ENCODE measurements at regions not wholly inside any gene's neighbourhood (a gene's known extent, or its start where the extent isn't known, plus 50 kb on each side); places are given as distances from the start of the nearest gene placed in this dataset.

DNA sequence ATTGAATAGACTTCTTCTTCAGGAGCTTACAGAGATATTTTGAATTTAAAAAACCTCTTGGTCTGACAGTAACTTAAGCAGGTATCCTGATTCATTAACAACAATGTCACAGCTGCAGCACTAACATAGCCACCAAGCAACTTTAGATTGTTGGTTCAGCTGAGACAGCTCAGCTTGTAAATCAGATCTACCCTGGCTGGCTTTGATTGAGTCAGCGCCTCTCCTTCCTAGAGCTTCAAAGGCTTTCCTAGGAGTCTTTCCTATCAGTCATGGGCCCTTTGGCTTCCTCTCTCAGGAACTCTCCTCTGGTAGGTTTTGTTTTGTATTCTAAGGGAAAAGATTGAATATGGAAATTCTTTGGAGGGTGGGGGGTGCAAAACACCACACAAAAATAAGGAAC is 70.7 kb upstream of the STEAP4 start:
- Histone ChIP-seq H3K36me3 (no peaks in the 10 kb centered on the region), H3K9me3 (ENCODE audit: low read depth) (no peaks in the 10 kb centered on the region), H3K4me1 (ENCODE audit: low read depth) (no peaks in the 10 kb centered on the region), H3K27me3 (no peaks in the 10 kb centered on the region), H3K27ac (no peak overlapping the region), H3K4me3 (no peak overlapping the region)
- TF ChIP-seq, protein P1, sequence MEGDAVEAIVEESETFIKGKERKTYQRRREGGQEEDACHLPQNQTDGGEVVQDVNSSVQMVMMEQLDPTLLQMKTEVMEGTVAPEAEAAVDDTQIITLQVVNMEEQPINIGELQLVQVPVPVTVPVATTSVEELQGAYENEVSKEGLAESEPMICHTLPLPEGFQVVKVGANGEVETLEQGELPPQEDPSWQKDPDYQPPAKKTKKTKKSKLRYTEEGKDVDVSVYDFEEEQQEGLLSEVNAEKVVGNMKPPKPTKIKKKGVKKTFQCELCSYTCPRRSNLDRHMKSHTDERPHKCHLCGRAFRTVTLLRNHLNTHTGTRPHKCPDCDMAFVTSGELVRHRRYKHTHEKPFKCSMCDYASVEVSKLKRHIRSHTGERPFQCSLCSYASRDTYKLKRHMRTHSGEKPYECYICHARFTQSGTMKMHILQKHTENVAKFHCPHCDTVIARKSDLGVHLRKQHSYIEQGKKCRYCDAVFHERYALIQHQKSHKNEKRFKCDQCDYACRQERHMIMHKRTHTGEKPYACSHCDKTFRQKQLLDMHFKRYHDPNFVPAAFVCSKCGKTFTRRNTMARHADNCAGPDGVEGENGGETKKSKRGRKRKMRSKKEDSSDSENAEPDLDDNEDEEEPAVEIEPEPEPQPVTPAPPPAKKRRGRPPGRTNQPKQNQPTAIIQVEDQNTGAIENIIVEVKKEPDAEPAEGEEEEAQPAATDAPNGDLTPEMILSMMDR (IDR thresholded peaks at IDR 0.05; ENCODE audit: low read depth, low read length), result no peak
- peak in 1 of 2 donors; percentile 28 for DNase-seq (ENCODE audit: low read depth in 1 of 2, low spot score in 1 of 2)

GRCh38 chr7:88368686-88369085 is 62.0 kb upstream of the STEAP4 start:
- TF ChIP-seq, protein P1 (IDR thresholded peaks at IDR 0.05; ENCODE audit: low read depth, low read length), result no peak
- Histone ChIP-seq H3K9me3 (ENCODE audit: low read depth) (no peaks in the 10 kb centered on the region), H3K4me1 (ENCODE audit: low read depth) (peaks cover 3% of the 10 kb centered on the region), H3K27me3 (no peaks in the 10 kb centered on the region), H3K27ac (no peak overlapping the region), H3K4me3 (no peak overlapping the region), H3K36me3 (no peaks in the 10 kb centered on the region)
- DNase-seq (ENCODE audit: low read depth in 1 of 2, low spot score in 1 of 2), result no peak

DNA sequence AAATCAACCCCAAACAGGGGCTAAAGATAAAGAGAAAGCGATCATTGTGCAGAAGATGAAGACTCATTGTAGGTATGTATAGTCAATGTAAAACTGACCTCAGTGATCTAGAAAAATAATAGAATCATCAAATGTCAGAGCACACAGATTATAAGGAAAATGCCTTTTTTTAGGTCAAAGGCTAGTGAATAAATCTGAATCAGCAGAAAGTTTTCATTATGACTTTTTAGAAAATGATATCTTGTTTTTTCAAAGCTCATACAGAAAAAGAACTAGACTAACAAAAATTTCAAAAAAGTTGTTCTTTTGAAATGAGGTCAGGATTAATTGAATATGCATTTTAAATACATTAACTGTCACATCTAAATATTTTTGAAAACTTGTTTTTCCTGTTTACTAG is 60.2 kb upstream of the STEAP4 start:
- Histone ChIP-seq H3K36me3 (no peaks in the 10 kb centered on the region), H3K9me3 (ENCODE audit: low read depth) (no peaks in the 10 kb centered on the region), H3K27me3 (no peaks in the 10 kb centered on the region), H3K27ac (no peak overlapping the region), H3K4me1 (ENCODE audit: low read depth) (peaks cover 3% of the 10 kb centered on the region), H3K4me3 (no peak overlapping the region)
- TF ChIP-seq, protein P1 (IDR thresholded peaks at IDR 0.05; ENCODE audit: low read depth, low read length), result no peak
- no peak for DNase-seq (ENCODE audit: low read depth in 1 of 2, low spot score in 1 of 2)

GRCh38 chr7:88363869-88364268 is 57.2 kb upstream of the STEAP4 start:
- no peak for DNase-seq (ENCODE audit: low read depth in 1 of 2, low spot score in 1 of 2)
- Histone ChIP-seq H3K9me3 (ENCODE audit: low read depth) (no peaks in the 10 kb centered on the region), H3K36me3 (no peaks in the 10 kb centered on the region), H3K4me3 (no peak overlapping the region), H3K27me3 (no peaks in the 10 kb centered on the region), H3K27ac (no peak overlapping the region), H3K4me1 (ENCODE audit: low read depth) (peaks cover 3% of the 10 kb centered on the region)
- TF ChIP-seq, protein P1 (IDR thresholded peaks at IDR 0.05; ENCODE audit: low read depth, low read length), result no peak

DNA sequence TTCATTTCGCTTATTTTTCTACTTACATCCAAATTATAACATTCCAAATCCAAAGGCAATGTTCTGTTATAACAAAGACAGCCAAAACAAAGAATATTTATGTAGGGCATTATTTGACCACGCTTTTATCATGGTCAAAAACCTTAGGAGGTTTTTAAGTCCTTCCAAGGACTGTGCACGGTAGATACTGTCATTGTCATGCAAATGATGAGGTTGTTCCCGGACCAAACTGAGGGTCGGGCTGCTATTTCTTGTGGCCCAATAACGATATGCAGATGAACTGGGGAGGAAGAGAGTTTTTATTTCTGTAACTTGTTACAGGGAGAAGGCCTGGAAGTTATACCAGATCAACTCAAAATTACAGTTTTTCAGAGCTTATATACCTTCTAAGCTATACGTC is 56.6 kb upstream of the STEAP4 start:
- TF ChIP-seq, protein P1 (IDR thresholded peaks at IDR 0.05; ENCODE audit: low read depth, low read length), result no peak
- Histone ChIP-seq H3K4me3 (no peak overlapping the region), H3K27ac (no peak overlapping the region), H3K9me3 (ENCODE audit: low read depth) (no peaks in the 10 kb centered on the region), H3K4me1 (ENCODE audit: low read depth) (peaks cover 3% of the 10 kb centered on the region), H3K27me3 (no peaks in the 10 kb centered on the region), H3K36me3 (no peaks in the 10 kb centered on the region)
- DNase-seq (ENCODE audit: low read depth in 1 of 2, low spot score in 1 of 2), result no peak

- Histone ChIP-seq H3K4me3 (no peak overlapping the region), H3K9me3 (ENCODE audit: low read depth) (no peaks in the 10 kb centered on the region), H3K36me3 (no peaks in the 10 kb centered on the region), H3K27ac (no peak overlapping the region), H3K27me3 (no peaks in the 10 kb centered on the region), H3K4me1 (ENCODE audit: low read depth) (peaks cover 3% of the 10 kb centered on the region)
- DNase-seq (ENCODE audit: low read depth in 1 of 2, low spot score in 1 of 2), result no peak
- TF ChIP-seq, protein P1 (IDR thresholded peaks at IDR 0.05; ENCODE audit: low read depth, low read length), result no peak
Measured at GRCh38 chr7:88361357-88361756, 54.7 kb upstream of the STEAP4 start.
